Upper lobe of left lung (tissue), 4 donors: ENCODE measurements at regions not wholly inside any gene's neighbourhood (a gene's known extent, or its start where the extent isn't known, plus 50 kb on each side); places are given as distances from the start of the nearest gene placed in this dataset.

Experiments
- EP300 ChIP-seq, 4 donors: sonication (generic); formaldehyde crosslinking; IDR thresholded peaks; one replicate each; pipeline ENCODE4 v1.5.1; 2017; ENCODE audit warnings: antibody characterized with exemption in 4 of 4, control low read depth in 2 of 4
- POLR2A ChIP-seq, 4 donors: fragments of 450-650 bp; IDR thresholded peaks; one replicate each; pipeline ENCODE4 v1.5.1; 2016 to 2017; ENCODE audit warnings: antibody characterized with exemption in 4 of 4, mild to moderate bottlenecking in 2 of 4
- POLR2AphosphoS5 ChIP-seq, 2 donors: sonication (generic); formaldehyde crosslinking; IDR thresholded peaks; one replicate each; pipeline ENCODE4 v1.5.1; 2017; ENCODE audit warnings: antibody characterized with exemption in 2 of 2
- TF ChIP-seq, protein P1 (sequence below), 6 experiments: fragments of 450-650 bp in 4 of 6; fragments of 200-600 bp in 2 of 6; sonication (generic) in 2 of 6; IDR thresholded peaks; one replicate each; pipeline ENCODE4 v1.5.1; 2016 to 2019; ENCODE audit warnings: antibody characterized with exemption in 6 of 6

GRCh38 chr16:89033304-89033703, 56.3 kb upstream of the CBFA2T3 start:
- no peak for TF ChIP-seq POLR2A (IDR thresholded peaks at IDR 0.05)
- TF ChIP-seq POLR2AphosphoS5 (IDR thresholded peaks at IDR 0.05): no peak
- TF ChIP-seq, protein P1, sequence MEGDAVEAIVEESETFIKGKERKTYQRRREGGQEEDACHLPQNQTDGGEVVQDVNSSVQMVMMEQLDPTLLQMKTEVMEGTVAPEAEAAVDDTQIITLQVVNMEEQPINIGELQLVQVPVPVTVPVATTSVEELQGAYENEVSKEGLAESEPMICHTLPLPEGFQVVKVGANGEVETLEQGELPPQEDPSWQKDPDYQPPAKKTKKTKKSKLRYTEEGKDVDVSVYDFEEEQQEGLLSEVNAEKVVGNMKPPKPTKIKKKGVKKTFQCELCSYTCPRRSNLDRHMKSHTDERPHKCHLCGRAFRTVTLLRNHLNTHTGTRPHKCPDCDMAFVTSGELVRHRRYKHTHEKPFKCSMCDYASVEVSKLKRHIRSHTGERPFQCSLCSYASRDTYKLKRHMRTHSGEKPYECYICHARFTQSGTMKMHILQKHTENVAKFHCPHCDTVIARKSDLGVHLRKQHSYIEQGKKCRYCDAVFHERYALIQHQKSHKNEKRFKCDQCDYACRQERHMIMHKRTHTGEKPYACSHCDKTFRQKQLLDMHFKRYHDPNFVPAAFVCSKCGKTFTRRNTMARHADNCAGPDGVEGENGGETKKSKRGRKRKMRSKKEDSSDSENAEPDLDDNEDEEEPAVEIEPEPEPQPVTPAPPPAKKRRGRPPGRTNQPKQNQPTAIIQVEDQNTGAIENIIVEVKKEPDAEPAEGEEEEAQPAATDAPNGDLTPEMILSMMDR (IDR thresholded peaks at IDR 0.05): no peak
- no peak for TF ChIP-seq EP300 (IDR thresholded peaks at IDR 0.05)
